GM12864 (cell line): ENCODE measurements at regions not wholly inside any gene's neighbourhood (a gene's known extent, or its start where the extent isn't known, plus 50 kb on each side); places are given as distances from the start of the nearest gene placed in this dataset.
"Not testable (repeated sequence)": the region's sequence is repeated elsewhere in the genome, so short reads cannot be mapped to it uniquely, and the experiment has no call there.

ENCODE experiments used
- DNase-seq: peaks from one replicate; pipeline ENCODE4 v3.0.0-alpha.2; 2011; ENCODE audit warnings: low read depth
- H3K4me3 ChIP-seq: 2 replicates; pipeline ENCODE4 v1.5.1; 2011; ENCODE audit warnings: mild to moderate bottlenecking, low read depth, low read length, control low read depth
- TF ChIP-seq, protein P1 (sequence below): IDR thresholded peaks from 2 replicates; pipeline ENCODE4 v1.5.1; 2011; ENCODE audit warnings: low read depth, mild to moderate bottlenecking, moderate library complexity, low read length, control low read depth, inconsistent platforms; ENCODE audit errors: missing control alignments

DNA sequence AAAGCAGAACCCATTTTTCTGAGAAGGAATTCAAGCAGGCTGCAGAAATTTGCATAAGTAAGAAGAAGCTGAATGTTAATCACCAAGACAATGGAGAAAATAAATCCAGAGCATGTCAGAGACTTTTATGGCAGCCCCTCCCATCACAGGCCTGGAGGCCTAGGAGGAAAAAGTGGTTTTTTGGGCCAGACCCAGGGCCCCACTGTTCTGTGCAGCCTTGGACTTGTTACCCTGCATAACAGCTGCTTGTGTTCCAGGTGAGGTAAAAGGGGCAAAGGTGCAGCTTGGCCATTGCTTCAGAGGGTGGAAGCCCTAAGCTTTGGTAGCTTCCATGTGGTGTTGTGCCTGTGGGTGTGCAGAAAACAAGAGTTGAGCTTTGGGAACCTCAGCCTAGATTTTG is 1516.2 kb upstream of the PCDH10 start:
- DNase-seq, result no peak
- no peak overlapping the region for H3K4me3 ChIP-seq
- TF ChIP-seq, protein P1, sequence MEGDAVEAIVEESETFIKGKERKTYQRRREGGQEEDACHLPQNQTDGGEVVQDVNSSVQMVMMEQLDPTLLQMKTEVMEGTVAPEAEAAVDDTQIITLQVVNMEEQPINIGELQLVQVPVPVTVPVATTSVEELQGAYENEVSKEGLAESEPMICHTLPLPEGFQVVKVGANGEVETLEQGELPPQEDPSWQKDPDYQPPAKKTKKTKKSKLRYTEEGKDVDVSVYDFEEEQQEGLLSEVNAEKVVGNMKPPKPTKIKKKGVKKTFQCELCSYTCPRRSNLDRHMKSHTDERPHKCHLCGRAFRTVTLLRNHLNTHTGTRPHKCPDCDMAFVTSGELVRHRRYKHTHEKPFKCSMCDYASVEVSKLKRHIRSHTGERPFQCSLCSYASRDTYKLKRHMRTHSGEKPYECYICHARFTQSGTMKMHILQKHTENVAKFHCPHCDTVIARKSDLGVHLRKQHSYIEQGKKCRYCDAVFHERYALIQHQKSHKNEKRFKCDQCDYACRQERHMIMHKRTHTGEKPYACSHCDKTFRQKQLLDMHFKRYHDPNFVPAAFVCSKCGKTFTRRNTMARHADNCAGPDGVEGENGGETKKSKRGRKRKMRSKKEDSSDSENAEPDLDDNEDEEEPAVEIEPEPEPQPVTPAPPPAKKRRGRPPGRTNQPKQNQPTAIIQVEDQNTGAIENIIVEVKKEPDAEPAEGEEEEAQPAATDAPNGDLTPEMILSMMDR, result no peak

DNA sequence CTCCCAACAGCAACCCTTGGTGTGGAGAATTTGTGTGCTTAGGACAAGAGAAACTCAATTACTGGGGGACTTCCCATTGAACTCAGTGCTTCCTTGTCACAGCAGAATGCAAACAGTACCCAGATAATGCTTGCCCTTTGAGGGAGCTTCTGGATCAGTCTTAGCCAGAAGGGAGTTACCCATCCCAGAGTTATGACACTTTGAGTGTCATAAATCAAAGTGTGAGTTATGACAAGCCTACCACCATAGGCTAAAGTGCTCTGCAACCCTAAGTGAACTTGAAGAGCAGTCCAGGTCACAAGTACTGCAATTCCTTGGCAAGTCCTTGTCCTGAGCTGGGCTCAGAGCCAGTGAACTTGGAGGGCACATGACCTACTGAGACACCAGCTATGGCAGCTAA is 1513.9 kb upstream of the PCDH10 start:
- TF ChIP-seq, protein P1, result no peak
- H3K4me3 ChIP-seq, result no peak overlapping the region
- no peak for DNase-seq

DNA sequence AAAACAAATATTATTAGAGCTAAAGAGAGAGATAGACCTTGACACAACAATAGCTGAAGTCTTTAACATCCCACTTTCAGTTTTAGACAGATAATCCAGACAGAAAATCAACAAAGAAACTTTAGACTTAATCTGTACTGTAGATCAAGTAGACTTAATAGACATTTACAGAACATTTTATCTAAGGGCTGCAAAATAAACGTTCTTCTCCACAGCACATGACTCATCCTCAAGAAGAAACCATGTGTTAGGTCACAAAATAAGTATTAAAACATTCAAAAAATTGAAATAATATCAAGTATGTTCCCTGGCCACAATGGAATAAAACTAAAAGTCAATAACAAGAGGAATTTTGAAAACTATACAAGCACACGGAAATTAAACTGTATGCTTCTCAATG is 1510.3 kb upstream of the PCDH10 start:
- TF ChIP-seq, protein P1, result no peak

DNA sequence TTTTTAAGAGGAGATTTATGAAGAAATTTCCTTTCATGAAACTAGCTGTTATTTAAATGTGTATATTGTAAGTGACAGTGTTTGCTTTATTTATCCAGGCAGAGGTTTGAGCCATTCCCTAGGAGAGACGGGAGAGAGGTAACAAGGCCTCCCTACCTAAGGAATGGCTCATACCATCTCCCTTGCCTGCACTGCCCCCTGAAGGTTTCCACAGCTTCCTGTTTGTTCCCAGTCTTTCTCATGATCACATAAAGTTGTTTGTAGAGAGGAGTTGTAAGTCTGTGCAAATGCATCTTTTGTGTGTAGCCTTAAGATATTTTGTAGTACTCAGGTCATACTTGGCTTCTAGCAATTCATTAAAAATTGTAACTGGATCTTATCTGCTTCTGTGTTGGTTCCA is 1504.5 kb upstream of the PCDH10 start:
- no peak overlapping the region for H3K4me3 ChIP-seq
- DNase-seq, result no peak
- TF ChIP-seq, protein P1, result no peak

More for the DNA sequence above, 1510.3 kb upstream of the PCDH10 start:
- no peak for DNase-seq
- no peak overlapping the region for H3K4me3 ChIP-seq

DNA sequence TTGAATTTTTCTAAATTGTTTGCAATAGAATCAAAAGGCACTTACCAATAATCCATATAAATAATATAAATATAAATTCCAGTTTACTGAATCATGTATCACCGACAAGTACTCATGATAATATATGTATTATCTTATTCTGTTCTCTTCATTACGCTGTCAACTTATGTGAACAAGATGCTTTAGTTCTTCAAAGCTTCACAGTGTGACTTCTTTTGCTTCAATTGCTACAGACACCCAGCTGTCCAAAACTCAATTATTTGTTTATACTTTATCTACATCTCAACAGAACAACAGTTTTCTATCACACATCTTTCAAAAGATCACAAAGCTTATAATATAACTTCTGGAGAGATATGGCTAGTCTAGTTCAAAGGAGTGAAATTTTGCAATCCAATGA is 1499.9 kb upstream of the PCDH10 start:
- TF ChIP-seq, protein P1, result no peak
- no peak overlapping the region for H3K4me3 ChIP-seq
- no peak for DNase-seq

DNA sequence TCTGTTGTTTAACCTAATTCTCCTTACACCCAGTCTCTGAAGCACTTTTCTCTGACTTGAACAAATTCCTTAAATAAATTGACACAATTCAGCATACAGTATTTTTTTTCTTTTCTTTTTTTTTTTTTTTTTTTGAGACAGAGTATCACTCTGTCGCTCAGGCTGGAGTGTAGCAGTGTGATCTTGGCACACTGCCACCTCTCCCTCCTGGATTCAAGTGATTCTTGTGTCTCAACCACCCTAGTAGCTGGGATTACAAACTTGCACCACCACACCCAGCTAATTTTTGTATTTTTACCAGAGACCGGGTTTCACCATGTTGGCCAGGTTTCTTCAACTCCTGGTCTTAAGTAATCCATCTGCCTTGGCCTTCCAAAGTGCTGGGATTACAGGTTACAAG is 1498.1 kb upstream of the PCDH10 start:
- no peak for DNase-seq
- TF ChIP-seq, protein P1, result no peak
- no peak overlapping the region for H3K4me3 ChIP-seq

DNA sequence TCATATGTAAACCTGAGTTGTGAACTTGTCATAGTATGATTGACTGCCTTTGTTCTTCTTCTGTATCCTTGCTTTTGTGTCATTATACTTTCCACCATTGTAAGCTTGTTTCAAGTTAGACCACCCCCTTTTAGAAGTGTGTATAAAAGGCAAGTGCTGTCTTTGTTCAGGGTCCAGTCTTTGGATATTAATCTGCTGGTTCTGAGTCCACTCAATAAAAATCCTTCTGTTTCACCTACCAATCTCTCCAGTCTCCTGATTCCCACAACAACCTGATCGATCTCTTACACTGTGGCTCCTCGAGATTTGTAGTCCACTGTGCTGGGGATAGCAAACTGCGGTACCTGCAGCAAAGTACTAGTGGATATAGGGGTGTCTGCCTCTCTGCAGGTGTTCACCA is 1465.8 kb upstream of the PCDH10 start:
- H3K4me3 ChIP-seq, DNase-seq: not testable (repeated sequence)

DNA sequence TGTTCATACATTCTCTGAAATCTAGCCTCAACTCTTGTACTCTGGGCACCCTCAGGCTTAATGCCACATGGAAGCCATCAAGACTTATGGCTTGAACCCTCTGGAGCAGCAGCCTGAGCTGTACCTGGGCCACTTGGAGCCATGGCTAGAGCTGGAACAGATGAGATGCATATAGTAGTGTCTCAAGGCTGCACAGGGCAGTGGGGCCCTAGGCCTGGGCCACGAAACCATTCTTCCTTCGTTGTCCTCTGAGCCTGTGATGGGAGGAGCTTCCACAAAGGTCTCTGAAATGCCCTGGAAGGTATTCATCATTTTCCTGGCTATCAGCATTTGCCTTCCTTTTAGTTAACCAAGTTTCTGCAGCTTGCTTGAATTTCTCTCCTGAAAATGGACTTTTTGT is 1427.2 kb upstream of the PCDH10 start:
- no peak for DNase-seq
- TF ChIP-seq, protein P1, result no peak
- no peak overlapping the region for H3K4me3 ChIP-seq

DNA sequence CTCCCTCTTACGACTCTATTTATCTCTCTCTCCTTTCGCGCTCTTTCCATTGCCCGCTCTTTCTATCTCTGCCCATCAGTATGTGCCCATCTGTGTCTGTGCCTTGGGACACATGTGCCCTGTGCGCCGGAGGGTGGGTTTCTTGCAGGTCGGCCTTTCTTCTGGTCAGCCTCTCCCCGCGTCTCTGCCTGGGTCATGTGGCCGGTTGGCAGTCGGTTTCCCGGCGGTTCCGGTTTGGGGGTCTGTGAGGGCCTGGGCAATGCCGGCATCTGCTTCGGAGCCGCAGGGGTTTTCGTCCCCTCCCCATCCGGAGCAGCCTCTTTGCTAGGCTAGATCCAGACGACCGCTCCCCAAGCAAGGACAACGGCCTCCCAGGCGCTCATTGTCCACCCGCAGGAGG is 1426.0 kb upstream of the PCDH10 start:
- not testable (repeated sequence) for DNase-seq, H3K4me3 ChIP-seq

DNA sequence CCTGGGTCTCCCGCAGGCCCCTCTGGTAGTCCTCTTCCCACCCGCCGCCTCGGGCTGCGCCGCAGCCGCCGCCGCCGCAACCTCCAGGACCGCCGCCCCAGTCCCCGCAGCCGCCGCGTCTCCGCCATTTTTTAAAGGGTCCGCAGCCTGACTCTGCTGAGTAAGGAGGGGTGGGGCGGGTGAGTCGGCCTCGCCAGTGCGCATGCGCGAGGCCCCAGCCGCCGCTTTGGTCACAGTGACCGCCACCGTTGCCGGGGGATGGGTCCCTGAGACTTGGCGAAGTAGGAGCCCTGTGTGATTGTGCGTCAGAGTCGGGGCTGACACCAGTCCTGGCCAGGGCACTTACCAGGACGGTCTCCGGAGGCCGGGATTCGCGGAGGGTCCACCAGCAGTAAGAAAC is 1424.2 kb upstream of the PCDH10 start:
- peak; percentile 19 for DNase-seq
- H3K4me3 ChIP-seq, result not testable (repeated sequence)

DNA sequence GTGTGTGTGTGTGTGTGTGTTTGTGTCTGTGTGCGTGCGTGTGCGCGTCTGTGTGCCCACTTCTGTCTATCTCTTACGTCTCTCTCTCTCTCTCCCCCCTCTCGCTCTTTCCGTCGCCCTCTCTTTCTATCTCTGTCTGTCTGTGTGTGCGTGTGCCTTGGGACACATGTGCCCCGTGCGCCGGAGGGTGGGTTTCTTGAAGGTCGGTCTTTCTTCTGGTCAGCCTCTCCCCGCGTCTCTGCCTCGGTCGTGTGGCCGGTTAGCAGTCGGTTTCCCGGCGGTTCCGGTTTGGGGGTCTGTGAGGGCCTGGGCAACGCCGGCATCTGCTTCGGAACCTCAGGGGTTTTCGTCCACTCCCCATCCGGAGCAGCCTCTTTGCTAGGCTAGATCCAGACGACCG is 1423.6 kb upstream of the PCDH10 start:
- H3K4me3 ChIP-seq, DNase-seq: not testable (repeated sequence)
